ENCODE measurements at regions not wholly inside any gene's neighbourhood (a gene's known extent, or its start where the extent isn't known, plus 50 kb on each side); places are given as distances from the start of the nearest gene placed in this dataset.
A peak's percentile ranks its signal among the peaks of the same experiment; 100 is the strongest.

DNA sequence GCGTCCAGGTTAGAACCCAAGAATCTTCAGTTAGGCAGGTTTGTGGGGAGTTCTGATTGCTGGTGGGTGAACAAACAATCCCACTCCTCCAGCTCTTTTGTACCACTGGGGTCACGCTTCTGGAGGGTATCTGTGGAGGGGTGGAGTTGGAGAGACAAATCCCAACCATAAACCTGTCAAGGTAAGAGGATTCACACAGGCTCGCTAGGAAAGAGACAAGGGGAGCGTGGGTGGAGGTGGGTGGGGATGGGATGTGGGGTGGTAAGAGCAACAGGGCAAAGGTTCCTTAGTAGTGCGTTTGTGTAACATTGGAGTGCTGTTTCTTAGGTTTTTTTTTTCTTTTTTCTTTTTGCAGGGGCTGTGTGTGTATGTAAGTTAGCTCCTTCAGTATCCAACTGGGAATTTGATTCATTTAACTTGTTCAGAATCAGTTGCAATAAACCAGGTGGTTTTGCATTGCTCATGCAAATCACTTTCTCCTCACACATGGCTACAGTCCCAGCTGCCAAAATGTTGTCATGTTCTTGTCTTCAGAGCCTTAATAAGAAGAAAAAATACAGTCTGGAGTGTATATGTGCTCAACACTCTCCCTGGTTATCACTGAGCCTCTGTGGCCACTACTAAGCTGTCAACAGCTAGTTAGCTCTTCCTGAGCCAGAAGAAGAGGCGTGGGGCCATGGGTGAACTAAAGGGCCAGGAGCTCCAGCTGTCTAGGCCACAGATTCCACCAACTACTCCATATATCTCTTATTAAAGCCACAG lies 164.0 kb upstream of the RAD23B start:
- DNase-seq = no peak

DNA sequence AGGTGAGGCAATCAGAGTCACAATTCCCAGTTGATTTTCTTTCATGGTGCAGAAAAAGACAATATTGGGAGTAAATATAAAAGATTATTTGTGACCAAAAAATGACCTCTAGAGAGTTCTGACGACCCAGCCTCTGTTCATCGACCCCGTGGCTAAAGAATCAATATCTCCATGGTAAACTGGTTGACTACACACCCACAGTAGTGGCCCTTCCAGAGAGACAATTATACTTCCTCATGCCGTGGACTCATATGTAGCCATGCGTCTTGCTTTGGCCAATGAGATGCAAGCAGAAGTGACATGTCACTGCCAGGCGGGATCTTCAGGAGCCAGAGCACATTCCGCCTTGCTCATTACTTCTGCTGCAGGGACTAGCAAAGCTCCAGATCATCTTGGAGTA lies 163.3 kb upstream of the RAD23B start:
- no peak for DNase-seq

DNA sequence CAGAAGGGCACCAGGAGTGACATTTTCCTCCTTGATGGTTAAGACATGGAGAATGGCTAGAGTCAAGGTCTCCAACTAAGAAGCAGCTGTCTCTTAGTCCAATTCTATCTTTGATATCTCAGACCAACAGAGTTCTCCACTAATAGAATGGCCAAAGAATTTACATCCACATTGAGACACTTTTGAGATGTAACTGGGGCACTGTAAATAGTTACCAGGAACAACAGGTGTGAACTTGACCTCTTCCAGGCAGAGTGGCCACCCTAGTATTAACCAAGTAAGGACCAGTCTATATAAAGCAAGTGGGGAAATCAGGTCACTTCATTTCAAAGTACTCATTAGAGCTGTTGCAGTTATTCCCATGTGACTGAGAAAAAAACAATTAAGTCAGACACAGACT lies 159.7 kb upstream of the RAD23B start:
- DNase-seq = no peak

- DNase-seq = no peak
These were observed 155.5 kb upstream of the RAD23B start for GRCh38 chr9:107127608-107128007.

DNA sequence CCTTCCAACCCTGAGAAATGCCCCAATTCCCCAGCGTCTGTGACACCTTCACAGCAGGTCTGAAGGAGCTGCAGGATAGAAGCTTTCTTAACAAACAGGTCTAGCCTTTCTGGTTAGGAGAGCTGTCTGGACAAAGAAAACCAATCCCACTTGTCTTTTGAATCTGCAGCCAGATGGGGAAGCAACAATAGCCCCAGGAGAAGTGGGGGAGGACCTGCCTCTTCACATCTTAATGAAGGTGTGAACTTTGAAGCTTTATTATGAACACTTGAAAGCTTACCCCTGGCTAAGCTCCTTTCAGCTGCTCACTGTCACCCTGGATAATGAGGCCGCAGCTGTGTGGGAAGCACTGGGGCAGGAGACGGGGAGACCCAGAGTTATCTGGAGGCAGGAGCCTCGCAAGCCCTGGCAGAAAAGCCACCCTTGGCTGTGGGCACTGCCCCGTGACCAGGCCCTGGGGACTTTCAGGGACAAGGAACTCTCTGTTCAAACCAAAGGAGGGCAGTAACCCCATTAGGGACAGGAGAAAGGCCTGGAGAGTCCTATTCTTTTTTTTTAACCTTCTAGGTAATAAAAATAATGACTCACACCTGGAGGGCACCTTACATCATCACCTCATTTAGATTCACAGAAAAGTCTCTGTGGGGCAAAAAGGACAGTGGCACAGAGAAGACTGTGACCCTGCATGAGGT lies 151.8 kb upstream of the RAD23B start:
- peak in 9 of 51 donors; percentile 3 to 40 (median 9) for DNase-seq

DNA sequence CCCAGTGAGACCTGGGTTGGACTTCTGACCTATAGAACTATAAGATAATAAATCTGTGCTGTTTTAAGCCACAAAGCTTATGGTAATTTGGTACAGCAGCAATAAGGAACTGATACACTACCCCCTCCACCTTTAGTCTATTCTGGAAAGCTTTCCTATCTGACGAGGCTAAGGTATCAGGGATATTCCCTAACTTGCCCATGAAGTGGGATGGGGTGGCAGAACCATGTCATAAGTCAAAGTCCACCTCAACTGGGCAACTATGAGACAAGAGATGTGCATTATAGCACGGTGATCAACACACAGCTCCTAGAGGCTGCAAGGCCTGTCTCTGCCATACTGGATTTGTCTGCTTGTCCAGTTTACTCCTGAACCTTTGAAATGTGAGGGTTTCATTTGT lies 146.8 kb upstream of the RAD23B start:
- DNase-seq = no peak

DNA sequence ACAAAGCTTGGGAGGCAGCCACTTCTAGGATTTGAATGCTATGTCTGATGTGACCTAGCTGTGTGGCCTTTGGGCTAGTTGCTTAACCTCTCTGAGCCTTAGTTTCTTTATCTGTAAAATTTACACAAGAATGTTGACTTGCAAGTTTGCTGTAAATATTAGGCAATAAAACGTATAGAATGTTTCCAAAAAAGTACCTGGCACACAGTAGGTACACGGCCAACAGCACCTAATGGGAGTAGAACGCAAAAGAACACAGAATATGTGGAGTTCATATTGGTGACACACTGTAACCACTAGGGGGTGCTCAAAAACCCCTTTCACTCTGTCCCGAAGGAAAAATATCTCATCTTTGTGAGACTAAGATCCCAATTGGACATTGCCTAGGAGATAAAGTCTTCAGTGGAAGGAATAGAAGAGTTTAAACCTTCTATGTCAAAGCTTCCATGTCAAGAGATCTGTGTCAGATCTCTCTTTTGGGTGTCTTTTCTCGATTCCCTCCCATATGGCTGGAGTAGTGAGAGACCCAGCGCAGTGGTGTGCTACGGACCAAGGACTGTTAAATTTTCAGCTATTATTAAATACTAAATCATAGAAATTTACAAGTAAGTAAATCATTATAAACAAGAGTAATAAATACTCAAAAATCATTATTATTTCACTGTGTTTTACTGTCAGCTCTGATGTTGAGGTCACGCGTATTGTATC lies 145.4 kb upstream of the RAD23B start:
- DNase-seq = peak in 1 of 51 donors; percentile 30

- no peak for DNase-seq
These were observed 144.7 kb upstream of the RAD23B start for GRCh38 chr9:107138261-107138992.

DNA sequence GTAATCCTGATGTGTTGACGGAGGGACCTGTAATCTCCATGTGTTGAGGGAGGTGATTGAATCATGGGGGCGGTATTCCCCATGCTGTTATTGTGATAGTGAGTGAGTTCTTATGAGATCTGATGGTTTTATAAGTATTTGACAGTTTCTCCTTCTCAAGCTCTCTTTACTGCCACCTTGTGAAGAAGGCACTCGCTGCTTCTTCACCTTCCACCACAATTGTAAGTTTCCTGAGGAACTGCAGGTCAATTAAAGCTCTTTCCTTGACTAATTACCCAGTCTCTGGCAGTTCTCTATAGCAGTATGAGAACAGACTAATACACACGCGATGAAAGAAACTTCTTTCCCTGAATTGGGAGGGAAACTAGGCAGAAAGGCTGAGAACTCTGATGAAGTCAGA lies 141.1 kb upstream of the RAD23B start:
- no peak for DNase-seq

DNA sequence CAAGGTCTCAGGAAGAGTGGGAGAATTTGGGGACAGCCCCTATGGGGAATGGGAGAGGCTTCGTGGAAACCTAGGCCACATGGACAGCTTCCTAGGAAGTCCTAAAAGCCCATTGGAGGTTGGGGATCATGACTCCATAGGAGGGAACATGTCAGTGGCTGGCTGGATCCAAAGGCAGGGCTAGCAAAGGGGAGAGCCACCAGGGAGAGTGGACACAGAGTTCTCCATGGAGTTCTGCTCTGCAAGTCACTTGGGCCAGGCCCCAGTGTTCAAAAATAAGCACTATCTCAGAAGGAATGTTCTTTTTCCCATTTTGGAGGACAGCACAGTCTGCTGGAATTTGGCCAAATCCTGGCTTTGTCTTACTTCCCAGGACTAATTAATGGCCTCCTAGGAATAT lies 140.6 kb upstream of the RAD23B start:
- DNase-seq = no peak

DNA sequence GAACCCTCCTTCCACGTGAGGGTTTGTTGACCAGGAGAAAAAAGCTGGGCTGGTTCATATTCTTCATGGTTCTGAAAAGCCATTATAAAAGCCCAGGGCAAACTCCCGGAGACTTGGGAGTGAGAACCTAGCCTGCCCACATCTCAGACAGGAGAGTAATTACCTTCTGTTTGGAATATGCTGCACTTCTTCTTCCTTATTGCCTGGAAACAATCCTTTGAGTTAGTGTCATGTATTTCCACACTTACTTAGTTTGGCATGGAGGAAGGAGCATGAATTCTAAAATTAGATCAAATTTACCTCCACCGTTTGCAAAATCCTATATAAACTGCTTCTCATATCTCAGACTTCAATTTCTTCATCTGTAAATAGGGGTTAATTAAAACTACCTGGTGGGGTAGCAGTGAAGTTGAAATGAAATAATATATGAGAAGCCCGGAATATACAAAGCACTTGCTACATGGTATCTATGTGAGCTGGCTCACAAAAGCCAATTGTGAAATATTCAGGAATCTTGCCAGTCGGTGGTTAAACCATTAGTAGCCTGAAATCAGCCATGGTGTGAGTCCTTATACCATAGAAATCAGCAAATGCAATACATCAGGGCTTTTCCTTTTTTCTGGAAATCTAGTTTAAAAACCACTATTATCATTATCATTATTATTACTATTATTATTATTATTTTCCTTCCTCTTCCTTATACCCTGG lies 140.0 kb upstream of the RAD23B start:
- no peak for DNase-seq

DNA sequence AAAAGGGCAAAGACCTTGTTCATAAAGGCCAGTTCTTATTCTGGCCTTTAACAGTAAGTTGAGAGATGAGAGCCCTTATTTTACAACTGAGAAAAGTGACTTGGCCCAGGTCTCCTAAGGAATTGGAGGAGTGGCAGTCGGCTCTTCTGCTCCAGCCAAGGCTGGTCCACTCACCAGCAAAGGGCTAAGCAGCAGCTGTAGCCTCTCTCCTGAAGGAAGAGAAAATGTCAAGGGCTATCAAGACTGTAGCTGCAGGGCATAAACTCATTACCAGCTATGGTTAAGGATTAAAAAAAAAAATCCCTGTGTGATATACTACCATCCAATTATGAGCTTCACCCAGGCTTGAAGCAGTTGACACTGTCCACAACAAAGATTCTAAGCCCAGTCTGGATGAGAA lies 138.6 kb upstream of the RAD23B start:
- no peak for DNase-seq

DNA sequence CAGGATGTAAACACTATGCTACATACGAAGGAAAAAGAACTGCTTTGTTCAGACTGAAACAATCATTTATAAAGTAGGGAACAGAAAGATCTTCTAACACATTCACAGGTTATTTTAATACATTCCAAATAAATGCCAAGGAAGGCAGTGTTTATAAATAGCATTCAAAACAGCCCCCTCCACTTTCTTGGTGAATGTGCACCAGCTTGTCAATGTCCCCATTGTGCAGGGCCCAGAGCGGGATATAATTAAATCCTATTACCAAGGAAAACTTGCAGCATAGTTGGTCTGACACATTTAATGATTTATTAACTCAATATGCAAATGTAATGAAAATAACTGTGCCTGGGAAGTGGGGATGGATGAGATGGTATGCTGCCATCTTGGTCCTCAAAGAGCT lies 135.9 kb upstream of the RAD23B start:
- DNase-seq = peak in 1 of 51 donors; percentile 34

DNA sequence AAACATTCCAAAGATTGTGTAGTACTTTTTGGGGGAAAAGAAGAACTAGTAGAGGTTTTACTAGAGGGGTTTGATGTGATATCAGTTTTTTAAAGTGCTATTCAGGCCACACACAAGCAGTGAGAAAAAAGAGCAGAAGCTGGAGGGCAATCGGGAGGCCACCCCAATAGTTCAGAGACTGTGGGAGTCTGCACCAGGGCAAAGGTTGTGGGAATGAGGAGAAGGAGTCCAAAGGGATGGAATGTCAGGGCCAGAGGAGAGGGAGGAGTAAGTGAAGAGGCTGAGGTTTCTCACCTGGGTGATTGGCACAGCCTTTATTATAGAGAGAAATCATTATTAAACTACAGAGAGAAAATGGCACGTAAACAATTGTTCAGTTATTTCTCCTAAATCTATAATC lies 134.9 kb upstream of the RAD23B start:
- DNase-seq = no peak

- no peak for DNase-seq
These were observed 133.3 kb upstream of the RAD23B start for GRCh38 chr9:107149756-107150155.

- DNase-seq = no peak
These were observed 129.7 kb upstream of the RAD23B start for GRCh38 chr9:107153336-107153735.

GRCh38 chr9:107154291-107154690 lies 128.8 kb upstream of the RAD23B start:
- DNase-seq = no peak

GRCh38 chr9:107154766-107155165 lies 128.3 kb upstream of the RAD23B start:
- DNase-seq = no peak

DNA sequence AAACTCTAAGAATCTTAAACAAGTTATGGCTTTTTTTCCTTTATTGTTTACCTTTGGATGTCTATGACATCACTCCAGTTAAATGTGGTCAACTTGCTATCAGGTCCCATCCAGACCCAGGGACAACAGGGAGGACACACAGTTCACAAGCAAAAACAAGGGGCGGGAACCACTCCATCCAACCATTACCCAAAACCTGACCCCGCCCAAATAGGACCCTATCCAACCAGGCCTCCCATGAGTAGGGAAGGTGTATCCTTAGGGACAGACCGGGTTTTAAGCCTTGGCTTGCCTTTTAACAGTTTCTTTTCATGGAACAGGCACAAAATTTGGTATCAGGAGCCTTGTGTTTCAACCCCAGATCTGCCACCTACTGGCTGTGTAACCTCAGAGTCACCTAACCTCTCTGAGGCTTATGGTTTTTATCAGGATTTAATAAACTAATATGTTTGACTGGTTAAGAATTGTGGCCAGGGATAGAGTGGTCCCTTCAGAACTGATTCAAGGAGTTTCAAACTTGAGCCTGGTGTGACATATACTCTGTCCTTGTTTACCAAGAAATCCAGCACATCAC lies 127.7 kb upstream of the RAD23B start:
- no peak for DNase-seq

DNA sequence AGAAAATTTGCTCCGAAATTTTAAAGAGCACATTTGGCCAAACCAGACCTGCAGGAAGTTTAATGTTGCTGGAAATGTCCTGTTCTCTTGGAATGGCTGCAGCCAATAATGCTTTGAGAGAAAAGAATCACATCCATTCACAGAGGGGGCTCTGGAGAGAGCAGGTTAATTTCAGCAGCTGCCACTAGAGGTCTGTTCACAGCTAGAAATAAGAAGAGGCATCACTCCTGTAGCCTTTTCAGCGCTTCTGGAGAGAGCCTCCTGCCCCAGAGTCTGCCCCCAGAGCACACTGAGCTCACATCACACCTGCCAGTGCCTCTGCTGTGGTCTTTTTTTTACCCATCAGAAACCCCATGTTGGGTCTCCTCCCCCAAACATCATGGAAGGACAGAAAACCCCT lies 124.8 kb upstream of the RAD23B start:
- DNase-seq = peak in 8 of 51 donors; percentile 8 to 30 (median 16)

DNA sequence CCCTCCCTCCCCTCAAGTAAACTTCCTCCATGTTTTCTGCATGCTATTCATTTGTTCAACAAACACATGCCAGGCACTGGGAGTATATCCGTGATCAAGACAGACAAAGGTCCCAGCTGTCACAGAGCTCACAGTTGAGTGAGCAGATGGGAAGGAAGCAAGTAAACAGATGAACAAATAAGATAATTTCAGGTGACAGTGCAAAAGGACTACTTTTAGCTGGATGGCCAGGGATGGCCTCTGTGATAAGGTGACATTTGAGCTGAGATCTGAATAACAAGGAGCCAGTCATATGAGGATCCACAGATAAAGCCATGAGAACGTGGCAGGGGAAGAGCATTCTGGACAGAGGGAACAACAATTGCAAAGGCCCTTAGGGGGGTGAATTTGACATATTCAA lies 121.7 kb upstream of the RAD23B start:
- no peak for DNase-seq
